ENCODE measurements at regions not wholly inside any gene's neighbourhood (a gene's known extent, or its start where the extent isn't known, plus 50 kb on each side); places are given as distances from the start of the nearest gene placed in this dataset.

GRCh38 chr11:131235328-131236298 is 134.8 kb upstream of the NTM start:
- no peak for ATAC-seq

GRCh38 chr11:131240421-131240820 is 130.0 kb upstream of the NTM start:
- no peak for ATAC-seq

- no peak for ATAC-seq
Observed at GRCh38 chr11:131242476-131243000, 127.9 kb upstream of the NTM start.

- ATAC-seq = no peak
Observed at GRCh38 chr11:131246156-131246555, 124.3 kb upstream of the NTM start.

- peak; percentile 72 for ATAC-seq
Observed at GRCh38 chr11:131246663-131247062, 123.8 kb upstream of the NTM start.

DNA sequence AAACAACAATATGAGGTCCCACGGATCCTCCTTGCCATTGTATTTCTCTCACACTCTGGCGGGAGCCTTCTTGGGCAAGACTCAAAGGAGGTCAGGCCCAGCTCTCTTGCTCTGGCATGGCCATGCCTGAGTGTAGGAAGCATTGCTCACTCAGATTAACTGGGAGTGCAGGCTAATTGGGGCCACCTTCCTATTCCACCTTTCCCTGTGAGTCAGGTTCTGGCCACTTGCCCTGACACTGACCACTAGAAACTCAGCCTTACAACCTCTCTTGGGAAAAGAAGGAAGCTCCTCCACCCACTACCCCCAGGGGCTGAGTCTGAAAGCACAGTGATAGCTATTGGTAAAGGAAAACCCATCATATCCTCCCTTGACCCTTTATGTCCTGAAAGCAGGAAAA is 121.8 kb upstream of the NTM start:
- no peak for ATAC-seq

- ATAC-seq = no peak
Observed at GRCh38 chr11:131253142-131253655, 117.2 kb upstream of the NTM start.

DNA sequence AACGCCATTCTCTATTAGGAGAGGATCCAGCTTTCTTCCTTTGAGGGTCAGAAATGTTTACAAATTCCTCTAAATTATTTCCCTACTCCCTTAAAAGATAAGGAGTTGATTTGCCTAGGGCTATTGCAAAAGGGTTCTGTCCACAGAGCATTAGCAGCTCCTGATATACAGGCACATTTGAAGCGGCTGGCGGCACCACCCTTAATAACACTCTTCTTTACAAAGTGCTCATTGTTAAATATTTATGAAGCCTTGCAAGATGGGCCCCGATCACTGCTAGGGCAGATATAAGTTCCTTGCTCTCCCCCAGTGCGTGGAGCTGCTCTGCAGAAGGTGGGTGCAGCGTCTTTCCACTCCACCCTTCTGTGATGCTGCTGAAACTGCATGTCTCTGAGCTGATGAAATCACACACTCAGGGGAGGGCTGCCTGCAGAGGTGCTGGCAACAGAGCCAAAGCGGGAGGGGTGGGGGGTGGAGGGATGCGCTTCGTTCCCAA is 116.7 kb upstream of the NTM start:
- no peak for ATAC-seq

DNA sequence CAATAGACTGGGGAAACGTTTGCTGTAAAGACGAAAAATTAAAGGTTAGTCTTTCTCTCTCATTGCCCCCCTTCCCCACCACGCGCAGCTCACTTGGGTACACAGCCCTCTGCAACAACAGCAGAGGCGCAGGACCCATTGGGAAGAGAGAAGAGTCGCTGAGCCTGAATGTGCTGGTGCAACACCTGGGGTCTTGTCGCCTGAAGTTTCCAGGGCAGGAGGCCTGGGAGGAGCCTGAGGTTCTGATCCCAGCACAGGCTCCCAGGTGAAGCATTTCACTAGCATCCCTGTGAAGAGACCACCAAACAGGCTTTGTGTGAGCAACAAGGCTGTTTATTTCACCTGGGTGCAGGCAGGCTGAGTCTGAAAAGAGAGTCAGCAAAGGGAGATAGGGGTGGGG is 116.2 kb upstream of the NTM start:
- ATAC-seq = no peak

- no peak for ATAC-seq
Observed at GRCh38 chr11:131274233-131274632, 96.2 kb upstream of the NTM start.

- no peak for ATAC-seq
Observed at GRCh38 chr11:131275580-131275979, 94.8 kb upstream of the NTM start.

DNA sequence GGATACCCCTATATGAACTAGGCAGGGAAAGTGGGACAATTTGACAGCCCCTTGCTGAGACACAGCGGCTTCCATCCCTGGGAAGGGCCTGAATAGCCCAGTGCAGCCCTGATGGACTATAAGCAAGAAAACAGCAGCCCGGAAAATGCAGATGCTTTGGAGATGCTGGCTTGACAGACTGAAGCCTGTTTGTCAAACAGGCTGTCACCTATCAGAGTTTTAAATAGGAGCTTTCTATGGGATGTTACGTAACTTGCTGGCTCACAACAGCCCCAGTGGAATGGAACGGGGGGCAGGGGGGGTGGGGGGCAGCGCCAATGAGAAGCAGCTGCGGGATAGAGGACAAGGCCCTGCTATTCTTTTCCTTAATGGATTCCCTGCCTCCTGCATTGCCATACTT is 91.9 kb upstream of the NTM start:
- ATAC-seq = no peak

DNA sequence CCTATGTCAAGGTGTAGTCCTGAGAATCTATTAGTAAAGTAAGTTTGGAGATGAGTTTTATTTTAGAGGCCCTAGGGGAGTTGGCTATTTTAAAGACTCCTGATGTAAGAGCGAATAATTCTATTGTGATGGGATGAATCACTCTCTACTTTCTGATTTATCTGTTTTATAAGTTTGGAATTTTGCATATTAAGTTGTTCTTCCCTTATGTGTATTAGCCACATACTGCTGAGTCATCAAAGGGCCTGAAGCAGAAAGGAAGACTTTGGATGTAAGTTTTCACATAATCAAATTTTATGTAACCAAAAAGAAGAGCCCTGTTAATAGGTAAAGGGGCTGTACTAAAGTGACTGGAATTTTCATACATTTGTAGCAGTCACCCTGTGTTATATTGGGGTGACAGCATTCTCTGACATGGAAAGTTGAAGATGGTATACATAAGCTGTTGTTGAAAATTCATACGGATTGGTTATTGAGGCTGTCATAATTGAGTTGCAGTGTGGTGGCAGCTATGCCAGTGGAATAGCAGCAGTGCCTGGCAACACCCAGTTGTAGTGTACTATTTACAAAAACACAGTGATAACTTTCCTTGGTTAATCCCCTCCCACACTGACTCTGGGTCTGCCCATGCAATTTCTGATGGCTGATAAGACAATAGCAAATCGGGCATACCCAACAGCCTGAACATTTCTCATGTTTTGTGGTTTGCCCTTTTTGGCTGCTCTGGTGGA is 90.6 kb upstream of the NTM start:
- ATAC-seq = peak; percentile 35

DNA sequence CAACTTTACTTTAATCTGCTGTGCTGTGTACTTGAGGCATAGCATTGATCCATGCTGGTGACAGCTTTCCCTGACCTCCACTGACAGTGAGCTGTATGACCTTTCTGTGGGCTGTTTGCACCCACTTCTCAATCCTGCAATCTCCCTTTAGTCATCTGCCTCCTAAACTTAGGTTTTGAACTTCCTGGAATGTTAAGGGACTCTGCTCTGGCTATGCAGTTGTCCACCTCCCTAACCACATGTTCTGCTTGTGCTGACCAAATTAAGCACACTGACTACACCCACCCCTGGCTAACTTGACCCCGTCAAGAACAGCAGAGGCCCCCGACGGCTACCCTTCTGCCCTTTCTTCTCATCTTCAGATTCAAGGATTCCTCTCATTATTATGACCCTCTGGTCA is 89.1 kb upstream of the NTM start:
- ATAC-seq = no peak

- no peak for ATAC-seq
Observed at GRCh38 chr11:131284041-131284440, 86.4 kb upstream of the NTM start.

DNA sequence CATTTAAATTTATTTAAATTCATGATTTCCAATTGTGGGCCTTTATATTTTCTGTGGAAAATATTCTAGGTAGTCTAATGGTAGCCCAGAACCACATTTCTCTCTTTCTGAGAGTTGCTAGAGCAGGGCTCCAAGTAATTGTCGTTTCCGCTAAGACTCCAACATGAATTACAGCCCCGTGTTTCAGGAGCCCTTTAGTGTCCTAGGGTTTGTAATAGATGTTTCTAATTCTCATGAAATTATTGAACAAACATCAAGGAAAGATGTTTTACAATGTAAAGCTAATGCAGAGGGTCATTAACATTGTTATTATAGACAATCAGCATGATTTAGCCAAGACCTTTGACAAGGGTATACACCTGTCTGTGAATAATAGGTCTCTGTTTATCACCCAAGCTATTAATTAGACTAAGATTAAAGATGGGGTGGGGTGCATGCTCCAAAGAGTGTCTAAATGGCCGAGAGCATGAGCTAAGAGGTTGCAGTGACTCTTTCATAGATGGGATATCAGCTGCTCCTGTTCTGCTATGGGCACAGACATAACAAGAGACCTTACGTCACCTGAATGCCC is 81.8 kb upstream of the NTM start:
- ATAC-seq = no peak

DNA sequence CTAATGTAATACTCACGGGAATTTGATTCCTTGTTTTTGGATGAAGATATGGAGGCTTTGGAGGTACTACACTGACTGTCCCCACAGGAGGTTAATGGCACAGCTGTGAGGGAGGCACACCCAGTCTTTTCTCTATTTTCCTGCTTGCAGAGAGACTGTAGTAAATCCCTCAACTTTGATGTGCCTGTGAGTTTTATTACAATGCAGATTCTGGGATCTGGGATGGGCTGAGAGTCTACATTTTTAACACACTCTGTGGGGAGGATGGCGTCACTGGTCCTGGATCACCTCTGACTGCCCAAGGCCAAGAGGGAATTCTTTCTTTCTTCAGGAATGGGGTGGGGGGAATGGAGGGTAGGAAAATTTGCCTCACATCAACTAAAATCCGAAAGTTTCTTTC is 80.2 kb upstream of the NTM start:
- ATAC-seq = no peak

DNA sequence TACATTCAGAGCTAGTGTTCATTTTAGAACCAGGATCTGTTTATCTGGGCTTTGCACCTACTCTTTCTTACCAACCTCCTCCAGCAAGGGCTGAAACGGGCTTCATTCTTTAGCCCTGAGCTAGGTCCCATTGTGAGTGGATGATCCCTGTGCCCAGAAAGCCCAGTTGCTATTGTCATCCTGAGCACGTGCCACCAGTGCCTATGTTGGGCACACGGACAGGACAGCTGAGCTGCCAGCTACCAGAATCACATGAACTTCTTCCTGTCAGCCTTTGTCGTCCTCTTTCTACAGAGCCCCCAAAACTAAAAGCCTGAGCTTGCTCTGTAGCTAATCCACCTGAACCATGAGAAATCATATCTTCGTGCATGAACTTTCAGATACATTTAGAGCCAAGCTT is 74.4 kb upstream of the NTM start:
- ATAC-seq = no peak

- no peak for ATAC-seq
Observed at GRCh38 chr11:131297441-131297840, 73.0 kb upstream of the NTM start.

GRCh38 chr11:131299598-131300438 is 70.6 kb upstream of the NTM start:
- no peak for ATAC-seq

- ATAC-seq = no peak
Observed at GRCh38 chr11:131300439-131300717, 70.0 kb upstream of the NTM start.

DNA sequence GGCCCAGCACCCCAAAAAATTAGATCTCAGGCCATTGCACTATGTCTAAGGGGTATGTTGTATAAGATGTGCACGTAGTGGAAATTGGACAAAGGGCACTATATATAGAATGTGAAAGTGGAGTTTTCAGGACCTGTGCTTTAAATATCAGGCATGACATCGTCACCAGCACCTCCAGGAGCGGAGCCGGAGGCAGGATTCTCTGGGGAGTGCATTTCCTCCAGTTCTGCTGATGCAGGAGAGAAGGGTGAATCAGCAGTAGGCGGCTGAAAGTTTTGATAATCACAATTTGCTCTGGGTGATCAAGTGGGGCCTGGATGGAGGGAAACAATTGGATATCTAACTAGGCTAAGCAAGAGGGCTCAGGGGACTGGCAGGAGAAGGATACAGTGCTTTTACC is 69.1 kb upstream of the NTM start:
- no peak for ATAC-seq

Measured in esophagus mucosa (tissue), 1 donor.